K562 (cell line): ENCODE measurements at regions not wholly inside any gene's neighbourhood (a gene's known extent, or its start where the extent isn't known, plus 50 kb on each side); places are given as distances from the start of the nearest gene placed in this dataset.

ENCODE experiments used
- ATAC-seq: fragments of 200-7000 bp; cut with Tn5 transposase; 3 replicates; pipeline ENCODE4 v1.9.1; 2020; ENCODE audit warnings: moderate library complexity
- BruUV-seq: library from RNA; stranded (reverse); fragments of 400-500 nt; replicated peaks from 2 replicates; lab custom pipeline; 2021; lab: Mats Ljungman, UMichigan
- CTCF ChIA-PET: fragments of 300-600 bp; formaldehyde crosslinking; extraction: SDS; loops from one replicate; lab custom pipeline; 2021; ENCODE audit warnings: low intra/inter-chr PET ratio; lab: Yijun Ruan, JAX
- POLR2A ChIA-PET: fragments of 300-600, 350-650 bp; sonication (Branson Sonifier 250); formaldehyde crosslinking; extraction: SDS; loops from one replicate; lab custom pipeline; 2021; ENCODE audit warnings: antibody characterized with exemption, inconsistent platforms; lab: Yijun Ruan, JAX
- DNase-seq, 4 experiments: peaks; one replicate each; pipeline versions ENCODE4 v3.0.0 to v3.0.0-alpha.2; 2011 to 2018; ENCODE audit warnings: low spot score in 3 of 4, mixed read lengths in 3 of 4; ENCODE audit errors: extremely low read depth in 1 of 4
- FAIRE-seq: peaks from 2 replicates; lab custom pipeline; 2011; peaks lifted over from hg19 to GRCh38; lab: Jason Lieb, UNC
- H2AFZ ChIP-seq: 2 replicates; pipeline ENCODE4 v1.6.0; 2011; ENCODE audit warnings: low read depth, low read length, control low read depth, inconsistent platforms
- H3K27ac ChIP-seq: fragments of 200-600 bp; 3 replicates; pipeline ENCODE4 v1.8.0; 2011; ENCODE audit warnings: low read depth, mild to moderate bottlenecking, control low read depth, inconsistent platforms, low read length, moderate library complexity, mixed read lengths; ENCODE audit errors: extremely low read depth
- H3K27me3 ChIP-seq, 2 experiments: fragments of 300-600 bp in 1 of 2; 2 replicates in 1 of 2; 3 replicates in 1 of 2; pipeline versions ENCODE4 v1.6.0 to v1.8.0; 2011; ENCODE audit warnings: inconsistent platforms in 2 of 2, low read length in 2 of 2, mild to moderate bottlenecking in 1 of 2, mixed read lengths in 1 of 2, moderate library complexity in 1 of 2; ENCODE audit not compliant: control insufficient read depth in 2 of 2, insufficient read depth in 2 of 2
- H3K36me3 ChIP-seq: fragments of 300-600 bp; 3 replicates; pipeline ENCODE4 v1.8.0; 2011; ENCODE audit warnings: mild to moderate bottlenecking, low read length, inconsistent platforms; ENCODE audit not compliant: control insufficient read depth, insufficient read depth
- H3K4me1 ChIP-seq, 2 experiments: fragments of 200-600 bp in 1 of 2; replicated peaks in 1 of 2; 2 replicates in 1 of 2; 3 replicates in 1 of 2; pipeline versions ENCODE4 v1.5.1 to v1.8.0; 2011; ENCODE audit warnings: inconsistent platforms in 2 of 2, low read length in 2 of 2, mild to moderate bottlenecking in 1 of 2, mixed read lengths in 1 of 2, moderate library complexity in 1 of 2; ENCODE audit not compliant: control insufficient read depth in 2 of 2, insufficient read depth in 2 of 2
- H3K4me2 ChIP-seq: 2 replicates; pipeline ENCODE4 v1.6.1; 2011; ENCODE audit warnings: low read length, control low read depth, inconsistent platforms, mixed read lengths; ENCODE audit not compliant: insufficient read depth
- H3K4me3 ChIP-seq: fragments of 200-600 bp; sonication (generic), shearing (Covaris generic); 2 replicates; pipeline ENCODE4 v1.5.1; 2016; ENCODE audit warnings: control low read depth, inconsistent platforms
- H3K79me2 ChIP-seq: fragments of 200-600 bp; 3 replicates; pipeline ENCODE4 v1.8.0; 2011; ENCODE audit warnings: low read length, inconsistent platforms; ENCODE audit not compliant: control insufficient read depth, insufficient read depth
- H3K9ac ChIP-seq, 2 experiments: 2 replicates each; pipeline versions ENCODE4 v1.6.0 to v1.6.1; 2011; ENCODE audit warnings: low read depth in 2 of 2, low read length in 2 of 2, control low read depth in 1 of 2, inconsistent platforms in 1 of 2, mild to moderate bottlenecking in 1 of 2, mixed read lengths in 1 of 2; ENCODE audit not compliant: insufficient read depth in 1 of 2
- H3K9me1 ChIP-seq: one replicate; pipeline ENCODE4 v1.6.0; 2011; ENCODE audit warnings: inconsistent platforms, mild to moderate bottlenecking, low read length, moderate library complexity; ENCODE audit not compliant: control insufficient read depth, insufficient read depth
- H3K9me3 ChIP-seq: replicated peaks from 2 replicates; pipeline ENCODE4 v1.5.1; 2011; ENCODE audit warnings: low read depth, low read length, inconsistent platforms; ENCODE audit not compliant: control insufficient read depth, insufficient read depth
- H4K20me1 ChIP-seq: replicated peaks from 2 replicates; pipeline ENCODE4 v1.6.1; 2011; ENCODE audit warnings: low read length, inconsistent platforms, mixed read lengths; ENCODE audit not compliant: control insufficient read depth, insufficient read depth
- BDP1 ChIP-seq: IDR thresholded peaks from 3 replicates; pipeline ENCODE4 v1.6.1; 2011; ENCODE audit not compliant: insufficient read length, insufficient read depth
- BRF1 ChIP-seq: IDR thresholded peaks from 3 replicates; pipeline ENCODE4 v1.6.1; 2011; ENCODE audit warnings: borderline replicate concordance, mild to moderate bottlenecking; ENCODE audit not compliant: insufficient read length; ENCODE audit errors: extremely low read depth
- CHD1 ChIP-seq: fragments of 200-600 bp; sonication (generic); IDR thresholded peaks from one replicate; pipeline ENCODE4 v1.6.1; 2012; ENCODE audit warnings: mild to moderate bottlenecking, moderate library complexity, low read length, inconsistent platforms
- DPF2 ChIP-seq: fragments of 450-650 bp; IDR thresholded peaks from 2 replicates; pipeline ENCODE4 v1.6.1; 2016
- FOXP4 ChIP-seq: sonication (generic); formaldehyde crosslinking; IDR thresholded peaks from 2 replicates; pipeline ENCODE4 v1.8.0; 2022; ENCODE audit warnings: mild to moderate bottlenecking, missing genetic modification reagents, borderline replicate concordance
- GTF2A2 ChIP-seq: IDR thresholded peaks from 2 replicates; pipeline ENCODE4 v1.6.1; 2016; ENCODE audit warnings: mild to moderate bottlenecking, missing genetic modification characterization, missing compliant biosample characterization
- MAFG ChIP-seq: fragments of 450-650 bp; conservative IDR thresholded peaks from 2 replicates; pipeline ENCODE4 v1.6.1; 2016; ENCODE audit warnings: missing genetic modification characterization, missing compliant biosample characterization
- NR2C1 ChIP-seq, 2 experiments: fragments of 450-650 bp; IDR thresholded peaks; 2 replicates each; pipeline ENCODE4 v1.6.1; 2017; ENCODE audit warnings: mild to moderate bottlenecking in 2 of 2, antibody characterized with exemption in 1 of 2, inconsistent platforms in 1 of 2, missing compliant biosample characterization in 1 of 2, missing genetic modification characterization in 1 of 2
- RBBP5 ChIP-seq: fragments of 200-600 bp; sonication (generic); IDR thresholded peaks from 2 replicates; pipeline ENCODE4 v1.6.1; 2012; ENCODE audit warnings: borderline replicate concordance, mild to moderate bottlenecking, low read length, control low read depth, inconsistent platforms; ENCODE audit not compliant: insufficient read depth, poor library complexity, severe bottlenecking
- ZFP36 ChIP-seq: fragments of 150-350 bp; IDR thresholded peaks from 2 replicates; pipeline ENCODE4 v1.6.1; 2018; ENCODE audit warnings: low read length, low read depth; ENCODE audit not compliant: partially characterized antibody
- ZNF354B ChIP-seq: fragments of 250-450 bp; sonication (Bioruptor Pico); IDR thresholded peaks from 2 replicates; pipeline ENCODE4 v1.4.0; 2020
- WGBS: fragments of 100-300 bp; shearing (Covaris generic); methylation state at CpG from one replicate; pipeline ENCODE4 v1.1.6; 2016; ENCODE audit warnings: low coverage, mixed read lengths; ENCODE audit not compliant: insufficient coverage; ENCODE audit errors: missing lambda C conversion rate; 5-methylcytosine and 5-hydroxymethylcytosine counted together
- in situ Hi-C: fragments of 300-500 bp; cut with MboI; formaldehyde crosslinking; loops from 4 replicates; pipeline ENCODE4 v1.15.0; 2018; ENCODE audit warnings: inconsistent platforms, mixed read lengths
- intact Hi-C: fragments of 100-400 bp; cut with micrococcal nuclease; formaldehyde crosslinking; loops from 2 replicates; pipeline ENCODE4 v1.14.2; 2022
- TF ChIP-seq, protein P1 (sequence below), 2 experiments: fragments of 450-650 bp in 1 of 2; sonication (generic) in 1 of 2; formaldehyde crosslinking in 1 of 2; IDR thresholded peaks; 2 replicates each; pipeline versions ENCODE4 v1.7.1 to v1.9.0; 2016 to 2022; ENCODE audit warnings: inconsistent platforms in 1 of 2, mild to moderate bottlenecking in 1 of 2, missing genetic modification reagents in 1 of 2

- no peaks in the 10 kb centered on the region for H4K20me1 ChIP-seq
- H3K27me3 ChIP-seq, result no peaks in the 10 kb centered on the region
- no peaks in the 10 kb centered on the region for H3K36me3 ChIP-seq
- H3K27ac ChIP-seq, result no peak overlapping the region
- no peak for FAIRE-seq
- BruUV-seq, result no TSS peak
- H3K4me3 ChIP-seq, result no peak overlapping the region
- no peak overlapping the region for H3K9ac ChIP-seq
- intact Hi-C loops, result loop anchor here (5.0 to 10.0 kb wide), 3 partner anchors 148 to 793 kb away; no protein-coding TSS in a partner anchor
- in situ Hi-C loops, result loop anchor here (5.0 kb wide), 1 partner anchor 798 kb away; no protein-coding TSS in a partner anchor
- ATAC-seq, result no peak
- H2AFZ ChIP-seq, result no peak overlapping the region
- no peak for DNase-seq
- ChIA-PET CTCF (no interaction called here), POLR2A (interaction anchor here (1.8 kb wide), 1 partner anchor 8 kb away, joined by 5 read pairs; no protein-coding TSS in a partner anchor)
- no peaks in the 10 kb centered on the region for H3K9me3 ChIP-seq
- no peaks in the 10 kb centered on the region for H3K9me1 ChIP-seq
- 4% methylated on average over 5 of the region's 5 CpGs for WGBS
- H3K4me2 ChIP-seq, result no peak overlapping the region
- no peaks in the 10 kb centered on the region for H3K79me2 ChIP-seq
- H3K4me1 ChIP-seq, result no peaks in the 10 kb centered on the region
- TF ChIP-seq RBBP5 (no peak), DPF2 (no peak), ZNF354B (CRISPR knock-in tag) (no peak), MAFG (tag) (no peak), CHD1 (no peak), GTF2A2 (tag) (no peak), BRF1 (no peak), BDP1 (no peak), ZFP36 (no peak), FOXP4 (CRISPR knock-in tag) (no peak), NR2C1 (IDR thresholded peaks at IDR 0.05) (no peak), NR2C1 (tag; IDR thresholded peaks at IDR 0.05) (no peak)
- TF ChIP-seq, protein P1, sequence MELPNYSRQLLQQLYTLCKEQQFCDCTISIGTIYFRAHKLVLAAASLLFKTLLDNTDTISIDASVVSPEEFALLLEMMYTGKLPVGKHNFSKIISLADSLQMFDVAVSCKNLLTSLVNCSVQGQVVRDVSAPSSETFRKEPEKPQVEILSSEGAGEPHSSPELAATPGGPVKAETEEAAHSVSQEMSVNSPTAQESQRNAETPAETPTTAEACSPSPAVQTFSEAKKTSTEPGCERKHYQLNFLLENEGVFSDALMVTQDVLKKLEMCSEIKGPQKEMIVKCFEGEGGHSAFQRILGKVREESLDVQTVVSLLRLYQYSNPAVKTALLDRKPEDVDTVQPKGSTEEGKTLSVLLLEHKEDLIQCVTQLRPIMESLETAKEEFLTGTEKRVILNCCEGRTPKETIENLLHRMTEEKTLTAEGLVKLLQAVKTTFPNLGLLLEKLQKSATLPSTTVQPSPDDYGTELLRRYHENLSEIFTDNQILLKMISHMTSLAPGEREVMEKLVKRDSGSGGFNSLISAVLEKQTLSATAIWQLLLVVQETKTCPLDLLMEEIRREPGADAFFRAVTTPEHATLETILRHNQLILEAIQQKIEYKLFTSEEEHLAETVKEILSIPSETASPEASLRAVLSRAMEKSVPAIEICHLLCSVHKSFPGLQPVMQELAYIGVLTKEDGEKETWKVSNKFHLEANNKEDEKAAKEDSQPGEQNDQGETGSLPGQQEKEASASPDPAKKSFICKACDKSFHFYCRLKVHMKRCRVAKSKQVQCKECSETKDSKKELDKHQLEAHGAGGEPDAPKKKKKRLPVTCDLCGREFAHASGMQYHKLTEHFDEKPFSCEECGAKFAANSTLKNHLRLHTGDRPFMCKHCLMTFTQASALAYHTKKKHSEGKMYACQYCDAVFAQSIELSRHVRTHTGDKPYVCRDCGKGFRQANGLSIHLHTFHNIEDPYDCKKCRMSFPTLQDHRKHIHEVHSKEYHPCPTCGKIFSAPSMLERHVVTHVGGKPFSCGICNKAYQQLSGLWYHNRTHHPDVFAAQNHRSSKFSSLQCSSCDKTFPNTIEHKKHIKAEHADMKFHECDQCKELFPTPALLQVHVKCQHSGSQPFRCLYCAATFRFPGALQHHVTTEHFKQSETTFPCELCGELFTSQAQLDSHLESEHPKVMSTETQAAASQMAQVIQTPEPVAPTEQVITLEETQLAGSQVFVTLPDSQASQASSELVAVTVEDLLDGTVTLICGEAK (IDR thresholded peaks at IDR 0.05), result no peak
- TF ChIP-seq, protein P1 (CRISPR knock-in tag; IDR thresholded peaks at IDR 0.05), result no peak
Measured at GRCh38 chr9:108274971-108275370, 580.8 kb downstream of the ACTL7B start.
